Hematopoietic multipotent progenitor cell treated with erythropoietin and hydrocortisone succinate and interleukin-3 and kit ligand, for 8 days (in vitro differentiated cells): ENCODE measurements at regions not wholly inside any gene's neighbourhood (a gene's known extent, or its start where the extent isn't known, plus 50 kb on each side); places are given as distances from the start of the nearest gene placed in this dataset.
A peak's percentile ranks its signal among the peaks of the same experiment; 100 is the strongest.
"Not testable (repeated sequence)": the region's sequence is repeated elsewhere in the genome, so short reads cannot be mapped to it uniquely, and the experiment has no call there.

Source experiments
- DNase-seq: peaks from one replicate; pipeline ENCODE4 v3.0.0-alpha.2; 2015

GRCh38 chr18:61676773-61677434, 215.9 kb downstream of the RNF152 start:
- no peak for DNase-seq

DNA sequence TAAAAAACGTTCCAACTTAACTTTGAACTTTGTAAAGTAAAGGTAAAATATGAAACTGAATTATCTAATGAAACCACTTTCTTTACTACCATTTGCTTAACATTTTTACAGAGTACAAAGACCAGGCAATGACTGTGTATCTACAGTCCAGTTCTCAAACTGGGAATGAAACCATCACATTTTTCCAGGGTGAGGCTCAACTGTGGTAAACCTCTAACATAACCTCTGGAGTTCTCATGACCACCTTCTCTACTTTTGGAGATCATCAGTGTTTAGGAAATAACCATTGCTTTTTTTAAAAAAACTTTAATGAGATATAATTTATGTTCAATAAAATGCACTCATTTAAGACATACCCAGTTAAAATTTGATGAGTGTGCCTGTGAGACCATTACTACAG, 223.5 kb downstream of the RNF152 start:
- DNase-seq: no peak

DNA sequence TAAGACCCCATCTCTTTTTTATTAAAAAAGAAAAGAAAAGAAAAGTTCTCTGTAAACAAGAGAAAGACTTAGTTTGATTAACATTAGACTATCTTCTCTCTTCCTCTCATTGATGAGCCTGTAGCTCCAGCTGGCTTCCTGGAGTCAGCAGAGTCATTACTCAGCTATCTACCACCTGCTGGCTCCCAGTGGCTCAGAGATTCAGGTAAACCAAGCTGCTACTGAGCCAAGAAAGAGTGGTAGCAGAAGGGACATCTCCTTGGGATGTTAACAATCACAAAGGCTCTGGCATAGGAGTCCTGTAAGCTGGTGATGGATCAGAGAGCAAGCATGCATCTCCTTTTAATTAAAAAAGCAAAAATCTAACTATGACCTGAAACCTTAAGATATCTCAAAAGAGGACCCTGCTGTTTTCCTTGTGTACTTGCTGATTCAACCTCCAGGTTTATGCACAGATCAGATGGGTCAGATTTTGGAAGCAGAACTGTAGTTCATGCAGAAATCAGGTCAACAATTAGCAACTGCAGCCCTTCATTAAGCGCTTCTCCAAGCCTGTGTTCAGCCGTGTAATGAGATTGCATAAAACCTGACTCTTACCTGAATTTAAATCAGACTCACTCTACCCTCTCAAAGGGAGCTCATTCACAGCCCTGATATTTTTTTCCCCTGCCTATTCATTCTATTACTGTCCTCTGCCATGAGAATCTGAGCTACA, 225.8 kb downstream of the RNF152 start:
- no peak for DNase-seq

DNA sequence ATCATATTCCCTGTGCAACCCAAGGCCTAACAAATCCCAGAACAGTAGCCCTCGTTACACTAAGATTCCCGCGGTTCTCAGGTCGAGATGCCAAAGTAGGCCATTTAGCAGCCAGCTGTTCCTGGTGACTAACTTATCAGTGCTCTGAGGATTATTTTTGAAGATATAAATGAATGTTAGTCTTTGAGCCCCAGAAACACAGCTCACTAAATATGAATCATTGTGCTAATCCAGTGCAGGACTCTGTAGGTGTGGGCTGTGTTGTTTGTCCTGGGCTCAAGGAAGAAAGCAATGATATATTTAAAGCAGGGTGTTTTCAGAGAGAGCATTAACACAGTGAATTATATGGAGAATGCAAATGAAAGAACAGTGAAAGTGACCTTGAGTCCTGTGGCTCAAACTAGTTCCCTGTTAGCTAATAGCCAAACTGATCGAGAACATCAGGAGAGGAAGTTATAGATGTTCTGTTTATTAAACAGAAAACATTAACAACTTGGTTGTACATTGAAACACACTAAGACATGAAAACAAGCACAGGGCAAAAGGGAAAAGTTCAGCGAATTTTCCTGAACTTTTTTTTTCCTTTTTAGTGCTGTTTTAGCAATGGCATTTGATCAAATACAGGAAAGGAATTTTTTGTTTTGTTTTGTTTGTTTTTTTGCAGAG, 228.3 kb downstream of the RNF152 start:
- DNase-seq: no peak

GRCh38 chr18:61662726-61663125, 230.1 kb downstream of the RNF152 start:
- DNase-seq: no peak

GRCh38 chr18:61658431-61658830, 234.4 kb downstream of the RNF152 start:
- no peak for DNase-seq

- DNase-seq: no peak
Measured at GRCh38 chr18:61657066-61657732, 235.6 kb downstream of the RNF152 start.

GRCh38 chr18:61655630-61656029, 237.2 kb downstream of the RNF152 start:
- DNase-seq: no peak

GRCh38 chr18:61653823-61654551, 238.8 kb downstream of the RNF152 start:
- DNase-seq: no peak

DNA sequence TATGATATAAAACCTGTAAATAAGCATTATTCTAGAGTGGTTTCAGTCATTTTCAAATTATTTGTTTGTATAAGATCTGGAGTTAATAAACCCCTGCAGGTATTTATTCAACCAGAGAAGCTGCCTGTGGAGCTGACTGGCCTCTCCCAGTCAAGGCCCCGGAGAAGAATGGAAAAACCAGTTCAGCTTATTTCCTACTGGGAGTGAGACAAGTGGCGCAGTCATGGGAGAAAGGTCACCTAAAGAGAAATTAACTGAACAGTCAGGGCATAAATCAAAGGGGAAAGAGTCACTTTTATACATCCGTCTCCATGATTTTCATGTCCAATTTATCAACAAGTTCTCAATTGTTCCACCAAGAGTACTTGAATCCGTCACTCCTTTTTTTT, 240.9 kb downstream of the RNF152 start:
- DNase-seq: no peak

DNA sequence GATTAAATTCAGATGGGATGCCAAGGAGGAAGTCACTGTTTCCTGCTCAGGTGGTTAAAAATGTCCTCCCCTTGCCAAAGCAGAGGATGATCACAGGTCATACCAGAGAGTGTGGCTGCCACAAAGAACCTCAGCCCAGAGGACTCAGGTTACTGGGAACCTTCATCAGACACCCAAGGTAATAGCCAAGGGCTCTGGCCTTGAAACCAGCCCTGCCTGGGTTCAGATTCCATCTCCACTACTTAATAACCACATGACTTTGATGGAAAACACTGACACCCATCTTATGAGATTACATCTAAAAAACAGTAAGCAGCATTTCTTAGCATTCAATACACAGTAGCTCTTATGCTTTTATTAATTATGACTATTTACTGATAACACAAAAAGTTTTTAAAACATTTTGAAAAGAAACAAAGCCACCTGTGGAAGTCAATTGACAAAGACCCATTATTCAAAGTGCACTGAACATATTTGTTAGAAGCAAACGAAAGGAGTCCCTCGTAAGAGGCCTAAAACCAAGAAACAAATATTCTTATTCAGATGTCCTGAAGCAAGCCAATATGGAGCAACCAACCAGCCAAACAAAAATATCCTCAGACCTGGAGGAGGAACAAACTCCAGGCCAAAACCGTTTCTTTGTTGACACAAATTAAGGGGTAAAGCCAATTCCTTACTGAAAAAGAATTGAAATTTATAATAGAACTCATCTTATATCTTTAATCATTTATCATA, 241.5 kb downstream of the RNF152 start:
- no peak for DNase-seq

GRCh38 chr18:61643884-61644647, 248.7 kb downstream of the RNF152 start:
- DNase-seq: no peak

GRCh38 chr18:61639886-61640285, 252.9 kb downstream of the RNF152 start:
- DNase-seq: no peak

DNA sequence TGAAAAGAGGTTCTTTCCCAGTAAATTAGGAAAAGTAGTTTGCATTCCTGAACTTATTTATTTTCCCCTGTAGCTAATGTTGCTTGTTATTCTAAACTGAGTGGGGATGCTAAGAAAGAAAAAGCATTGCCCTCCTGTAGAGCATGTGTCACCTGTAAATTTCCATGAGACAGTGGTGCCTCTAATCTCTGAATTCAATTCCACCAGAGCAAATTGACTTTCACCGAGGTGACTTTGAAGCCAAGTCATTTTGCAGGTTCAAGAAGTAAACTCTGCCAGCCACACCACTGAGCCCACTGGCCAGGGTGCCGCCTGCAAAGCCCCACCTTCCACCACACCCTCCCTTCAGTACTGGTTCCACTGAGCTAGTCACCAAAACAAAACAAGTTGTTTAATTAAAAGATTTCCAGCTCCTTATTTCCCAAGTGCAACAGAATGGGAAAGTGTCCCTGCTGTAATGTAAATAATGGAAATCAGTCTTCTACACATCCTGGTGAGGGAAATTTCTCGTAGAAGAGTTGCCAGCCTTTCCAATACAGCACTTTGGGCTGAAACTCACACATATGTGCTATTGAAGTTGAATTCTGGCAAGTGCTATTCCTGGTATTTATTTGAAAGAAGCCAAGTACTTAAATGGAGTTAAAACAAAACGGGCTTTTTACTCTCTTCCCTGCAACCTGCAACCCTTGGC, 254.8 kb downstream of the RNF152 start:
- DNase-seq: no peak

DNA sequence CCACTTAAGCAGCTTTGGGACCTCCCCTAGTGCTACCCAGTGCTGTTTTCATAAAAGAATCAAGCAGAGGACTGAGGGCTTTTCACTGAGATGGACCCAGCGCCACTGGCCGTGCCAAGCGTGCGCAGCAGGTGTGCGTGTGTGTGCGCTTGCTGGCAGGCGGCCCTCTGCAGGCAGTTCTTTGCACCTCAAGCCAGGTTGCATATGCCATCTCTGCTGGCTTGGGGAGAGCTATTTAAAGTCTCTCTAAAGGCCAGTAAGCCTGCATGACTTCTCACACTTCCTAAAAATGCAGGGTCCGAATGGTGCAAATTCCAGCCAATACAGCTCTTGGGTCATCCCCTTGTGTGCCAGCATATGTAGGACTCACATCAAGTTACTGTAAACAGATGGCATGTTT, 255.5 kb downstream of the RNF152 start:
- DNase-seq: no peak

- peak; percentile 31 for DNase-seq
Measured at GRCh38 chr18:61635901-61636528, 256.8 kb downstream of the RNF152 start.

DNA sequence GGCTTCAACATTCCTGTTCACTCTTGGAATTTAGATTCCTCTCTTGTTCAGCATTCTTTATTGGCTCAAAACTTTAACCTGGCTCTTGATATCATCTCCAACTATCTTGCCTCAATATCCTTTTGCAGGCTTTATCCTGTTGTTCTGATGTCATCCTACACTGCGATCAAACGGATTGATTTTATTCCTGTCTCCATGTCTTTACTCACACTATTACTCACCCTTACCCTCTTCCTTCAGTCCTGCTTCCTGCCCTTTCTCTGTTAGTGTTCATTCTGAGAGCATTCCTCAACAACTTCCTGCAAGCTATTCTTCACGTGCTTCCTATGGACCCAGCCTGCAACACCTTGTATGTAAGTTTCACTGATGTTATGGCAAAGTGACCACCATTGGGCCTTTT, 264.7 kb downstream of the RNF152 start:
- DNase-seq: no peak

DNA sequence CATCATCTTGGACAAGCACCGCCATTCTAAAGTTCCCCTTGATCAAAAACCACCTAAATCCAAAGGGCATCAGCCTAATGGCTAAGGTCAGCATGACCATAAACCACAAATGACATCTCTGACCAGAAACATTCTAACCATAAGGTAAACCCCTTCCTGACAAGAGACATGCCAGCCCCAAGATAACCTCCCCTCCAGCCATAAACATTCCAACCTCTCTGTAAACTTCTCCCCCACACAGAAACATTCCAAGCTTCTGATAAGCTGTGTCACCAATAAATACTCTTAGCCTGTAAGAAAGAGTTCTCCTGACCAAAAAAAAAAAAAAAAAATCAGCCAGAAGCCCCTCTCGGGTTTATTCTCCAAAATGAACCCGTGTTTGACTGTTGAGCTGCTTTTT, 268.2 kb downstream of the RNF152 start:
- DNase-seq: not testable (repeated sequence)

- DNase-seq: no peak
Measured at GRCh38 chr18:61619783-61620182, 273.0 kb downstream of the RNF152 start.

DNA sequence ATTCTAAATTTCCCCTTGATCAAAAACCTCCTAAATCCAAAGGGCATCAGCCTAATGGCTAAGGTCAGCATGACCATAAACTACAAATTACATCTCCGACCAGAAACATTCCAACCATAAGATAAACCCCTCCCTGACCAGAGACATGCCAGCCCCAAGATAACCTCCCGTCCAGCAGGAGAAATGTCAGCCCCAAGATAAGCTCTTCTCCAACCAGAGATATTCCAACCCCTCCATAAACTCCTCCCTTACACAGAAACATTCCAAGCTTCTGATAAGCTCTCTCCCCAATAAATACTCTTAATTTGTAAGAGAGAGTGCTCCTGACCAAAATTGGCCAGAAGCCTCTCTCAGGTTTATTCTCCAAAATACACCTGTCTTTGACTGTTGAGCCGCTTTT, 274.0 kb downstream of the RNF152 start:
- no peak for DNase-seq
